GM12872 (cell line): ENCODE measurements at regions not wholly inside any gene's neighbourhood (a gene's known extent, or its start where the extent isn't known, plus 50 kb on each side); places are given as distances from the start of the nearest gene placed in this dataset.

Source experiments
- TF ChIP-seq, protein P1 (sequence below): IDR thresholded peaks from 3 replicates; pipeline ENCODE4 v1.5.1; 2011; ENCODE audit warnings: low read depth, mild to moderate bottlenecking, low read length, moderate library complexity; ENCODE audit not compliant: insufficient read depth

DNA sequence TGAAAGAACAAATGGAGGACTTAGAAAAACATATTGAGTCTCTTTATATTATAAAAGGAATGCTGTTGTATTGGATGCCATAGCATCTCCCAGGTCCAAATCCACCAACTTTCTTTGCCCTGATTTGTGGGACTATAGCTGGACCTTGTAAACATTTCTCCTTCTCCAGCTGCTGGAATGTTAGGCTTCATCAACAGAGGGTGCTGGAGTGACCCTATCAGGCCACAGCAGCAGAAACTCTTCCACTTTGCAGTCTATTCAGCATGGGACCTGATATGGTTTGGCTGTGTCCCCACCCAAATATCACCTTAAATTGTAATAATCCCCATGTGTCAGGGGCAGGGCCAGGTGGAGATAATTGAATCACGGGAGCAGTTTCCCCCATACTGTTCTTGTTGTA is 138.4 kb upstream of the ARL4C start:
- TF ChIP-seq, protein P1, sequence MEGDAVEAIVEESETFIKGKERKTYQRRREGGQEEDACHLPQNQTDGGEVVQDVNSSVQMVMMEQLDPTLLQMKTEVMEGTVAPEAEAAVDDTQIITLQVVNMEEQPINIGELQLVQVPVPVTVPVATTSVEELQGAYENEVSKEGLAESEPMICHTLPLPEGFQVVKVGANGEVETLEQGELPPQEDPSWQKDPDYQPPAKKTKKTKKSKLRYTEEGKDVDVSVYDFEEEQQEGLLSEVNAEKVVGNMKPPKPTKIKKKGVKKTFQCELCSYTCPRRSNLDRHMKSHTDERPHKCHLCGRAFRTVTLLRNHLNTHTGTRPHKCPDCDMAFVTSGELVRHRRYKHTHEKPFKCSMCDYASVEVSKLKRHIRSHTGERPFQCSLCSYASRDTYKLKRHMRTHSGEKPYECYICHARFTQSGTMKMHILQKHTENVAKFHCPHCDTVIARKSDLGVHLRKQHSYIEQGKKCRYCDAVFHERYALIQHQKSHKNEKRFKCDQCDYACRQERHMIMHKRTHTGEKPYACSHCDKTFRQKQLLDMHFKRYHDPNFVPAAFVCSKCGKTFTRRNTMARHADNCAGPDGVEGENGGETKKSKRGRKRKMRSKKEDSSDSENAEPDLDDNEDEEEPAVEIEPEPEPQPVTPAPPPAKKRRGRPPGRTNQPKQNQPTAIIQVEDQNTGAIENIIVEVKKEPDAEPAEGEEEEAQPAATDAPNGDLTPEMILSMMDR, result no peak

DNA sequence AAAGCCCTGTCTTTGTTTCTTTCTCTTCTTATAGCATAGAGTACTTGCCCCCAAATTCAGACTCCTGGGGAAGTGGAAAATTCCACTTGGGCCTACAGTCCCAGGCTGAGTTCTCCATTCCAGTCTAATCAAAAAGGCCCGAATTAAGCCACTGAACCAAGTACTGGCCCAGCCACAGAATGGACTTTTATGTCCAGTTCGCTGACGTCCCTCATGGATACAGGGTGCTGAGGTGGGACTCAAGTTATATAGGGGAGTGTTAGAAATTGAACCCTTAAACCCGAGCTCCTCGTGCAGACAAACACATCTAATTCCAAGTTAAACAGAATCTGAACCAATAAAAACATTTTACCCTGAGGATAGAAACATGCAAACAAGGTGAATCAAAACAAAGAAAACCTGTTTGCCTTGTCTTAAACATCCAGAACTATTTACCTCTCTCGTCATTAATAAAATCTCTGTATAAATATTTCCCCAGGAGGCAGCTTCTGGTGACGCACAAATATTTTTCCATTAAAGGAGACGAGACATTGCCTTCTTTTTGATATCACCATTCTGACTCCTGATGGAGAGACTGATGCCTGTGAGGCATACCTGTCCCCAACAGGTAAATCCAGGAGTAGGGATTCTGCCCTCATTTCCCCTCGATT is 136.8 kb upstream of the ARL4C start:
- TF ChIP-seq, protein P1, result no peak

DNA sequence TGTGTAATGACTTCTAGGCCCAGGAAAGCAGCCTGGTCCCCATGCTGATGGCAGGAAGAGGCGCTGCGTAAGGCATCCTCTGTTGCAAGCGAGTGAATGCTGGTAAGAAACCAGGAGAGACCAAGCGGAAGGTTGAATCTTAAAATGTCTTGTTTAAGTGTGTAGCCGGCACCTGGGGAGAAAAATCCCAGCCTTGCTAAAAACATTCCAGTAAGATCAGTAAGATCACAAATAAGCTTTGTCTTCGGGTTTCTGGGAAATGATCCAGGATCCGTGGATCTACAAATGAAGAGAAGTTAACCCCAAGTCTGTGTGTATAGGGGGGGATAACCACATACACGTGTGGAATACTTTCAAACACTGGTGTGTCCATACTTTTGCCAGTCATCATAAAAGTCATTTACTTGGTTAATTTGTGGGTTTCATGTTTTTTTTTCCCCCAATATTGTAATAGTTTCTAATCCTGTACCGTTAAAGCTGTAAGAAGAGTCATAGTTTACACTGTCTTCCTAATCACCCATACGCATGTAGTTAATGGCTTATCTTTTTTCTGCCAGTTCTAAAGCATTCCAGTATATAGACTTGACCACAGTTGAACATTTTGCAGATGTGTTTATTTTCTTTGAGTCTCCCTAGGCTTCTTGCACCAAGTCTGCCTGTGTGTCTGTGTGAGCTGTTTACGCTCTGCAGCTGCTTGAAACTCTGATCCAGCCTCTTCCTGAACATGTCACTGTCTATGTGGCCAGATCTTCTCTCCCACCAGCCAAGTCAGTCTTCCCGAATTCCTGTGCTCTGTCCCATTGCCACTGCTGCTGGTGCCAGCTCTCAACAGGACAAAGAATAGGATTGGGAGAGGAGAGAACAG is 135.9 kb upstream of the ARL4C start:
- TF ChIP-seq, protein P1, result no peak

DNA sequence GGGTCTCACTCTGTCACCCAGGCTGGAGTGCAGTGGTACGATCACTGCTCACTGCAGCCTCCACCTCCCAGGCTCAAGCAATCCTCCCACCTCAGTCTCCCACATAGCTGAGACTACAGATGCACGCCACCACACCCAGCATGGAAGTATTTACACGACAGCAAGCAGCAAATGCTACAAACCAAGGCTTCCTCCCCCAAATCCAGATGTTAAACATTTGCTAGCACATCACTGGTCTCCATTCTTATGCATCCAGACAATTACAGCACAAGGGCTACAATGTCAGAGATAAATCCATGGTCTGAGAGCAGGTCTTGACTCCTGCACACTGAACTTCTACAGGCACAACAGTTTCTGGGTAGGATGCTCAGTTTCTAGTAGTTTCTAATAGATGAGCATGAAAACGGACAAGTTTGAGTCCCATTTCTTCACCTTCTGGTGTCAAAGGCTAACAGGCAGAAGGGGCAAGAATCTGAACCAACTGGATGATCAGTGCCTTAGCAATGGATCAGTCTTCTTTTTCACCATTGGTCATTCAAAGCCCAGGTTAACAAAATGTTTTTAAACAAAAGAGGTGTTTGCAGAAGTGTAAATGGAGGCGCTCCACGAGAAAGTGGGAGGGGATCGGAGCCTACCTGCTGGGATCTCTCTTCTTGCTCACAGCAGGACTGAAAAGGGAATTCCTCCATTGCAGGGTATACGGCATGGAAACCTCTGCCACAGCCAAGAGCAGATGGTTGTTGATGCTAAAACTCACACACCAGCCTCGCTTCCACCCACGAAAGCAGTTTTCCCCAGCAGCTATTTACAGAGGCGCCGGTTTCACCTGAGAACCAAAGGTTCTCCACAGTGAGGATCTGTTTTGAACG is 135.0 kb upstream of the ARL4C start:
- TF ChIP-seq, protein P1, result no peak

DNA sequence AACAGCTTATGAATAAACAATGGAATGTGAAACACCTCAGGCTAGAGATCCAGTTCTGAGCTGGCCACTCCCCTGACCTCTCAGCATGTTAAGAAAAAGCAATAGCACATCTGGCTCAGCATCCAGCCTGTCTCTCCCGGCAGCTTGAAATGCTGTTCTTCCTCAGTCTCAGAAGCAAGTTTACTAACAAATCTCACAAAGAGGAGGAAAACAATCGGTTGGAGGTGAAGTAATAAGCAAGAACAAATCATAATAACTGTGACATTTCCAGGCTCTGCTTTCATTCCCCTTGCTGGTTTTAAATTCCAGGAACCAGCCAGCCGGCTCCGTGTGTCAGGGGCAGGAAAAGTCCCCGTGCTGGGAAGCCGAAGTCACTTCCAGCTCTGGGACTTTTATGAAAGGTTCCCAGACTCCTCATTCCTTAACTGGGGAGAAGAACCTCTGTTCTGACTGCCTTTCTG is 133.9 kb upstream of the ARL4C start:
- TF ChIP-seq, protein P1, result no peak

DNA sequence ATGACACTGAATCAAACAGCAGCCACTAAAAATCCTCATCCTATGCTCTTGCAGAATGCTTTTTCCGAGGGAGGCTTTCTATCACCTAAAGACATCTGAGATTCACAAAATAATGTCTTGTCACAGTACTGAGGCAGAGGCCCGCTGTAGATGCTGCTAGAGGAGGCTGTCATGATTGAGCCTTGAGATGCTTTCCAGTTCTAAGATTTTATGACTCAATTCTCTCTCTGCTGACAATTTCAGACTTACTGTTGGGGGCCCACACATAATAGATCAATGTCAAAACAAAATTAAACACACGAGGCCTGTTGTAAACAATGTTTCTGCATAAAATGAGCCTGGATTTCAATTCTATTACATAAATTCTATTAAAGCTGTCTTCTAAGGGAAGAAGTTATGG is 132.7 kb upstream of the ARL4C start:
- TF ChIP-seq, protein P1, result no peak

DNA sequence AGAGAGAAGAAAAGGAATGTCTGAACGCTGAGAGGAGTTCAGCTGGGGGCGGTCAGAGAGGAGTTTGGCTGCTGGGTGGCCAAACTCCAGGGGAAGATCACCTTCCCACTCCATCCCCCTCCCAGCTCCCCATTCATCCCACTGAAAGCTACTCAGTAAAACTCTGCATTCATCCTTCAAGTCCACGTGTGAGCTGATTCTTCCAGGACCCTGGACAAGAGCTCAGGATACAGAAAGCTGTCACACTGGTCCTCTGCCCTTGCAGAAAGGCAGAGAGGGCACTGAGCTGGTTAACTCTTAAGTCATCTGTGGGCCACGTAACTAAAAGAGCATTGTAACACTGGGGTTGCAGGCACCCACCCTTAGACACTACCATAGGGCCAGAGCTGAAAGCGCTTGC is 132.1 kb upstream of the ARL4C start:
- TF ChIP-seq, protein P1, result no peak
